PC-9 (cell line): ENCODE measurements at regions not wholly inside any gene's neighbourhood (a gene's known extent, or its start where the extent isn't known, plus 50 kb on each side); places are given as distances from the start of the nearest gene placed in this dataset.

ENCODE experiments used
- BruUV-seq: library from RNA; stranded (reverse); fragments of 400-500 nt; replicated peaks from 2 replicates; lab custom pipeline; 2021; lab: Mats Ljungman, UMichigan
- CTCF ChIA-PET: fragments of 300-600 bp; sonication (Branson Sonifier 250); formaldehyde crosslinking; loops from one replicate; lab custom pipeline; 2022; ENCODE audit warnings: antibody characterized with exemption; lab: Charles Lee
- POLR2A ChIA-PET: fragments of 300-600 bp; sonication (Branson Sonifier 250); formaldehyde crosslinking; loops from one replicate; lab custom pipeline; 2022; ENCODE audit warnings: antibody characterized with exemption; ENCODE audit not compliant: unreplicated experiment; lab: Charles Lee
- DNase-seq, 2 experiments: peaks; one replicate each; pipeline versions ENCODE4 v3.0.0 to v3.0.0-alpha.2; 2015 to 2022; ENCODE audit warnings: mixed read lengths in 1 of 2
- H2AFZ ChIP-seq: fragments of 200-600 bp; sonication (generic); 2 replicates; pipeline ENCODE4 v1.8.1; 2017; ENCODE audit warnings: antibody characterized with exemption
- H3F3A ChIP-seq: fragments of 200-600 bp; sonication (generic); 2 replicates; pipeline ENCODE4 v1.8.1; 2017; ENCODE audit warnings: antibody characterized with exemption, mild to moderate bottlenecking, low read depth; ENCODE audit not compliant: insufficient read depth
- H3K27ac ChIP-seq: fragments of 200-600 bp; sonication (generic); 2 replicates; pipeline ENCODE4 v1.6.1; 2016; ENCODE audit warnings: mixed run types
- H3K27me3 ChIP-seq: fragments of 200-600 bp; sonication (generic); 2 replicates; pipeline ENCODE4 v1.6.1; 2016; ENCODE audit warnings: low read depth, mixed run types; ENCODE audit not compliant: insufficient read depth
- H3K36me3 ChIP-seq: fragments of 200-600 bp; sonication (generic); 2 replicates; pipeline ENCODE4 v1.6.1; 2016; ENCODE audit warnings: low read depth, mixed run types
- H3K4me1 ChIP-seq: fragments of 200-600 bp; sonication (generic); replicated peaks from 2 replicates; pipeline ENCODE4 v1.6.1; 2016; ENCODE audit warnings: mixed run types; ENCODE audit not compliant: insufficient read depth
- H3K4me2 ChIP-seq: fragments of 200-600 bp; sonication (generic); 2 replicates; pipeline ENCODE4 v1.6.1; 2017; ENCODE audit warnings: mixed run types
- H3K4me3 ChIP-seq: fragments of 200-600 bp; sonication (generic); 2 replicates; pipeline ENCODE4 v1.6.1; 2016; ENCODE audit warnings: mixed run types
- H3K79me2 ChIP-seq: fragments of 200-600 bp; sonication (generic); 2 replicates; pipeline ENCODE4 v1.6.1; 2017; ENCODE audit warnings: low read depth, mixed run types
- H3K9me2 ChIP-seq: fragments of 200-600 bp; sonication (generic); 2 replicates; pipeline ENCODE4 v1.8.1; 2017; ENCODE audit warnings: mild to moderate bottlenecking; ENCODE audit not compliant: insufficient read depth
- H3K9me3 ChIP-seq: fragments of 200-600 bp; sonication (generic); 2 replicates; pipeline ENCODE4 v1.8.1; 2016; ENCODE audit warnings: low read depth; ENCODE audit not compliant: insufficient read depth
- H4K20me1 ChIP-seq: fragments of 200-600 bp; sonication (generic); 2 replicates; pipeline ENCODE4 v1.8.1; 2017; ENCODE audit not compliant: insufficient read depth
- CTCF ChIP-seq: fragments of 200-600 bp; sonication (generic); conservative IDR thresholded peaks from 2 replicates; pipeline ENCODE4 v1.6.1; 2017; ENCODE audit warnings: mixed run types, antibody characterized with exemption, mild to moderate bottlenecking, moderate library complexity
- EZH2 ChIP-seq: fragments of 200-600 bp; sonication (generic); IDR thresholded peaks from 2 replicates; pipeline ENCODE4 v1.8.0; 2017; ENCODE audit warnings: antibody characterized with exemption, low read depth
- intact Hi-C: fragments of 100-400 bp; cut with micrococcal nuclease; formaldehyde crosslinking; loops from one replicate; pipeline ENCODE4 v1.10.0; 2022; ENCODE audit not compliant: unreplicated experiment

GRCh38 chr6:144847916-144848315, 562.8 kb downstream of the UTRN start:
- no peaks in the 10 kb centered on the region for H3K36me3 ChIP-seq
- no peaks in the 10 kb centered on the region for H3K4me1 ChIP-seq
- H3K9me3 ChIP-seq = no peaks in the 10 kb centered on the region
- TF ChIP-seq EZH2 (no peak), CTCF (no peak)
- no peaks in the 10 kb centered on the region for H4K20me1 ChIP-seq
- CTCF ChIA-PET = no interaction called here
- POLR2A ChIA-PET = no interaction called here
- DNase-seq = no peak
- H3K79me2 ChIP-seq = no peaks in the 10 kb centered on the region
- H3K9me2 ChIP-seq = no peaks in the 10 kb centered on the region; the same call in 1 of the 2 replicates
- H3K27me3 ChIP-seq = no peaks in the 10 kb centered on the region
- H3K4me2 ChIP-seq = no peak overlapping the region
- no peaks in the 10 kb centered on the region for H3F3A ChIP-seq
- intact Hi-C loops = no loop called here
- H3K4me3 ChIP-seq = no peak overlapping the region
- no TSS peak for BruUV-seq
- H3K27ac ChIP-seq = no peak overlapping the region
- no peak overlapping the region for H2AFZ ChIP-seq

GRCh38 chr6:144849920-144850319, 564.8 kb downstream of the UTRN start:
- Histone ChIP-seq H3K4me2 (no peak overlapping the region), H3K9me2 (no peaks in the 10 kb centered on the region; the same call in 1 of the 2 replicates), H3K27me3 (no peaks in the 10 kb centered on the region), H3K36me3 (no peaks in the 10 kb centered on the region), H3K4me3 (no peak overlapping the region), H3K27ac (no peak overlapping the region), H3F3A (no peaks in the 10 kb centered on the region; the same call in 1 of the 2 replicates), H2AFZ (no peak overlapping the region), H3K9me3 (no peaks in the 10 kb centered on the region), H4K20me1 (no peaks in the 10 kb centered on the region), H3K4me1 (no peaks in the 10 kb centered on the region), H3K79me2 (no peaks in the 10 kb centered on the region)
- BruUV-seq = no TSS peak
- DNase-seq = no peak
- intact Hi-C loops = no loop called here
- POLR2A ChIA-PET = no interaction called here
- TF ChIP-seq CTCF (no peak), EZH2 (no peak)
- CTCF ChIA-PET = no interaction called here

GRCh38 chr6:144853603-144854002, 568.5 kb downstream of the UTRN start:
- Histone ChIP-seq H3K4me3 (no peak overlapping the region), H3K4me2 (no peak overlapping the region), H3K36me3 (no peaks in the 10 kb centered on the region), H3K9me3 (no peaks in the 10 kb centered on the region), H3K4me1 (no peaks in the 10 kb centered on the region), H3K27me3 (no peaks in the 10 kb centered on the region), H2AFZ (no peak overlapping the region), H3K79me2 (no peaks in the 10 kb centered on the region), H3F3A (no peaks in the 10 kb centered on the region; the same call in 1 of the 2 replicates), H4K20me1 (no peaks in the 10 kb centered on the region), H3K9me2 (no peaks in the 10 kb centered on the region; the same call in 1 of the 2 replicates), H3K27ac (no peak overlapping the region)
- POLR2A ChIA-PET = no interaction called here
- BruUV-seq = no TSS peak
- no peak for TF ChIP-seq CTCF
- TF ChIP-seq EZH2 = no peak
- CTCF ChIA-PET = no interaction called here
- intact Hi-C loops = no loop called here
- no peak for DNase-seq
